Activated B cell treated with CpG ODN at 0.5 μM for 24 hours (primary cell): ENCODE measurements at regions not wholly inside any gene's neighbourhood (a gene's known extent, or its start where the extent isn't known, plus 50 kb on each side); places are given as distances from the start of the nearest gene placed in this dataset.

Experiments used
- ATAC-seq: fragments of 200-7000 bp; cut with Tn5 transposase; one replicate; pipeline ENCODE4 v1.10.0; 2021; ENCODE audit warnings: low read depth, mild to moderate bottlenecking, moderate library complexity
- CTCF ChIA-PET: fragments of 350-600 bp; sonication (Branson Sonifier 250); formaldehyde crosslinking; loops from one replicate; lab custom pipeline; 2021; ENCODE audit warnings: antibody characterized with exemption; lab: Charles Lee
- POLR2A ChIA-PET: fragments of 350-600 bp; sonication (Branson Sonifier 250); formaldehyde crosslinking; loops from one replicate; lab custom pipeline; 2021; ENCODE audit warnings: antibody characterized with exemption; lab: Charles Lee
- DNase-seq: peaks from one replicate; pipeline ENCODE4 v3.0.0; 2022
- H3K27ac Mint-ChIP-seq: one replicate; pipeline ENCODE4 v1.8.0; 2020; ENCODE audit warnings: mixed read lengths
- H3K27me3 Mint-ChIP-seq: one replicate; pipeline ENCODE4 v1.8.0; 2021; ENCODE audit warnings: mixed read lengths
- H3K36me3 Mint-ChIP-seq: one replicate; pipeline ENCODE4 v1.8.0; 2021; ENCODE audit warnings: low read depth, mixed read lengths
- H3K4me1 Mint-ChIP-seq: one replicate; pipeline ENCODE4 v1.8.0; 2021; ENCODE audit warnings: mixed read lengths
- H3K4me3 Mint-ChIP-seq: one replicate; pipeline ENCODE4 v1.8.0; 2020; ENCODE audit warnings: mild to moderate bottlenecking, mixed read lengths
- H3K9me3 Mint-ChIP-seq: one replicate; pipeline ENCODE4 v1.8.0; 2020; ENCODE audit warnings: mixed read lengths
- CTCF ChIP-seq: fragments of 200-600 bp; IDR thresholded peaks from one replicate; pipeline ENCODE4 v1.8.0; 2022; ENCODE audit warnings: antibody characterized with exemption, mild to moderate bottlenecking
- intact Hi-C: fragments of 100-400 bp; cut with micrococcal nuclease; formaldehyde crosslinking; loops from one replicate; pipeline ENCODE4 v1.15.1; 2024

GRCh38 chr6:11433860-11434259, 103.7 kb upstream of the TMEM170B start:
- H3K27me3 Mint-ChIP-seq, result no peaks in the 10 kb centered on the region
- no peaks in the 10 kb centered on the region for H3K36me3 Mint-ChIP-seq
- POLR2A ChIA-PET, result interaction anchor here (2.0 kb wide), 1 partner anchor 27 kb away, joined by 5 read pairs; no protein-coding TSS in a partner anchor
- DNase-seq (no peak), ATAC-seq (no peak)
- no peak overlapping the region for H3K4me3 Mint-ChIP-seq
- no peak for TF ChIP-seq CTCF
- intact Hi-C loops, result no loop called here
- H3K27ac Mint-ChIP-seq, result no peak overlapping the region
- CTCF ChIA-PET, result no interaction called here
- H3K4me1 Mint-ChIP-seq, result peaks cover 29% of the 10 kb centered on the region
- H3K9me3 Mint-ChIP-seq, result no peaks in the 10 kb centered on the region

- Mint-ChIP-seq H3K27ac (no peak overlapping the region), H3K4me1 (peaks cover 38% of the 10 kb centered on the region), H3K27me3 (no peaks in the 10 kb centered on the region), H3K36me3 (no peaks in the 10 kb centered on the region), H3K4me3 (no peak overlapping the region), H3K9me3 (no peaks in the 10 kb centered on the region)
- intact Hi-C loops, result loop anchor here (1.0 kb wide), 1 partner anchor 11 kb away; no protein-coding TSS in a partner anchor
- DNase-seq (no peak), ATAC-seq (no peak)
- no peak for TF ChIP-seq CTCF
- POLR2A ChIA-PET, result interaction anchor here (2.0 kb wide), 1 partner anchor 28 kb away, joined by 5 read pairs; no protein-coding TSS in a partner anchor
- CTCF ChIA-PET, result no interaction called here
Observed at GRCh38 chr6:11432713-11433450, 104.7 kb upstream of the TMEM170B start.

GRCh38 chr6:11432091-11432490, 105.5 kb upstream of the TMEM170B start:
- ATAC-seq, result no peak
- no peak for DNase-seq
- no peaks in the 10 kb centered on the region for H3K27me3 Mint-ChIP-seq
- peaks cover 43% of the 10 kb centered on the region for H3K4me1 Mint-ChIP-seq
- no peak overlapping the region for H3K4me3 Mint-ChIP-seq
- intact Hi-C loops, result loop anchor here (1.0 kb wide), 1 partner anchor 10 kb away; no protein-coding TSS in a partner anchor
- H3K36me3 Mint-ChIP-seq, result no peaks in the 10 kb centered on the region
- POLR2A ChIA-PET, result no interaction called here
- no peak for TF ChIP-seq CTCF
- H3K27ac Mint-ChIP-seq, result no peak overlapping the region
- CTCF ChIA-PET, result no interaction called here
- no peaks in the 10 kb centered on the region for H3K9me3 Mint-ChIP-seq

- no peak overlapping the region for H3K4me3 Mint-ChIP-seq
- no peaks in the 10 kb centered on the region for H3K36me3 Mint-ChIP-seq
- TF ChIP-seq CTCF, result no peak
- CTCF ChIA-PET, result no interaction called here
- intact Hi-C loops, result no loop called here
- DNase-seq (no peak), ATAC-seq (no peak)
- POLR2A ChIA-PET, result no interaction called here
- peaks cover 43% of the 10 kb centered on the region for H3K4me1 Mint-ChIP-seq
- no peaks in the 10 kb centered on the region for H3K27me3 Mint-ChIP-seq
- H3K27ac Mint-ChIP-seq, result no peak overlapping the region
- H3K9me3 Mint-ChIP-seq, result no peaks in the 10 kb centered on the region
Observed at GRCh38 chr6:11431455-11431937, 106.1 kb upstream of the TMEM170B start.

GRCh38 chr6:11430036-11430435, 107.5 kb upstream of the TMEM170B start:
- Mint-ChIP-seq H3K27ac (no peak overlapping the region), H3K36me3 (no peaks in the 10 kb centered on the region), H3K4me3 (no peak overlapping the region), H3K27me3 (no peaks in the 10 kb centered on the region), H3K9me3 (no peaks in the 10 kb centered on the region), H3K4me1 (peaks cover 43% of the 10 kb centered on the region)
- ChIA-PET CTCF (no interaction called here), POLR2A (interaction anchor here (0.6 kb wide), 1 partner anchor 29 kb away, joined by 3 read pairs; no protein-coding TSS in a partner anchor)
- ATAC-seq (no peak), DNase-seq (no peak)
- no peak for TF ChIP-seq CTCF
- intact Hi-C loops, result no loop called here
